SH-SY5Y (cell line): ENCODE measurements at regions not wholly inside any gene's neighbourhood (a gene's known extent, or its start where the extent isn't known, plus 50 kb on each side); places are given as distances from the start of the nearest gene placed in this dataset.

Experiments
- GATA2 ChIP-seq: IDR thresholded peaks from 2 replicates; pipeline ENCODE4 v1.6.1; 2011; ENCODE audit warnings: mild to moderate bottlenecking, low read depth, low read length
- GATA3 ChIP-seq: IDR thresholded peaks from 2 replicates; pipeline ENCODE4 v1.6.1; 2011; ENCODE audit warnings: low read depth, mild to moderate bottlenecking, low read length, moderate library complexity

- TF ChIP-seq GATA2 (no peak), GATA3 (no peak)
Measured at GRCh38 chr2:200761266-200761665, 50.4 kb upstream of the BZW1 start.
